ENCODE measurements at regions not wholly inside any gene's neighbourhood (a gene's known extent, or its start where the extent isn't known, plus 50 kb on each side); places are given as distances from the start of the nearest gene placed in this dataset.
A peak's percentile ranks its signal among the peaks of the same experiment; 100 is the strongest.
"Not testable (repeated sequence)": the region's sequence is repeated elsewhere in the genome, so short reads cannot be mapped to it uniquely, and the experiment has no call there.

- H3K4me3 ChIP-seq, result no peak overlapping the region
- DNase-seq, result no peak
- H3K9me3 ChIP-seq, result peaks cover 0 to 3% of the 10 kb centered on the region in 2 donors
- H3K27ac ChIP-seq, result peak overlapping the region; percentile 9 to 55 (median 23)
- no peaks in the 10 kb centered on the region for H3K27me3 ChIP-seq
- H3K36me3 ChIP-seq, result no peaks in the 10 kb centered on the region
- TF ChIP-seq, protein P1, sequence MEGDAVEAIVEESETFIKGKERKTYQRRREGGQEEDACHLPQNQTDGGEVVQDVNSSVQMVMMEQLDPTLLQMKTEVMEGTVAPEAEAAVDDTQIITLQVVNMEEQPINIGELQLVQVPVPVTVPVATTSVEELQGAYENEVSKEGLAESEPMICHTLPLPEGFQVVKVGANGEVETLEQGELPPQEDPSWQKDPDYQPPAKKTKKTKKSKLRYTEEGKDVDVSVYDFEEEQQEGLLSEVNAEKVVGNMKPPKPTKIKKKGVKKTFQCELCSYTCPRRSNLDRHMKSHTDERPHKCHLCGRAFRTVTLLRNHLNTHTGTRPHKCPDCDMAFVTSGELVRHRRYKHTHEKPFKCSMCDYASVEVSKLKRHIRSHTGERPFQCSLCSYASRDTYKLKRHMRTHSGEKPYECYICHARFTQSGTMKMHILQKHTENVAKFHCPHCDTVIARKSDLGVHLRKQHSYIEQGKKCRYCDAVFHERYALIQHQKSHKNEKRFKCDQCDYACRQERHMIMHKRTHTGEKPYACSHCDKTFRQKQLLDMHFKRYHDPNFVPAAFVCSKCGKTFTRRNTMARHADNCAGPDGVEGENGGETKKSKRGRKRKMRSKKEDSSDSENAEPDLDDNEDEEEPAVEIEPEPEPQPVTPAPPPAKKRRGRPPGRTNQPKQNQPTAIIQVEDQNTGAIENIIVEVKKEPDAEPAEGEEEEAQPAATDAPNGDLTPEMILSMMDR (IDR thresholded peaks at IDR 0.05), result no peak
- TF ChIP-seq POLR2AphosphoS5 (IDR thresholded peaks at IDR 0.05) (no peak), POLR2A (IDR thresholded peaks at IDR 0.05) (no peak), EP300 (IDR thresholded peaks at IDR 0.05; ENCODE audit: low read depth) (no peak)
- H3K4me1 ChIP-seq, result no peaks in the 10 kb centered on the region
- in situ Hi-C loops (cut with MboI; ENCODE audit: low pct_ligation_motif_present in 1 of 4, low pct_unique_long_range_greater_than_20kb in 1 of 4, low sequenced_read_pairs in 3 of 4) (no loop called here), intact Hi-C loops (cut with DNase I; ENCODE audit: low total_unique reads) (no loop called here)
- 35 to 47% methylated on average over 5 to 6 of the region's 6 CpGs for WGBS, 2 donors (ENCODE audit: low coverage in 1 of 2)
These were observed 271.5 kb upstream of the MMADHC start for GRCh38 chr2:149858901-149859634.

DNA sequence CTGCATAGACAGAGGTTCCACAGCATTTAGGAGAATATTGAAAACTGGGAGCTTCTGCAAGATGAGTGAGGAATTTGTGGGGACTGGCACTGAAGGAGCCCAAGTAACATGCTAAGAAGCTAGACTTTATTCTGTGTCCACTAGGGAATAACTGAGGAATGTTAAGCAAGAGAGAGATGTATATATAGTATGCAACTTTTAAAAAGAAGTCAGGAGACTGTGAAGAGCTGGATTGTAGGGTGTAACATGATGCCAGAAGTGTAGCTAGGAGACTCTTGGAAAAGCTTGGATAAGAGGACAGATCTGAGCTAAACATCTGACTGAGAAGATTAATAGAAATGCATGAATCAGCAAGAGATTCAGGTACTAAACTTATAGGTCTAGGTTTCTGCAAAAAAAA is 270.6 kb upstream of the MMADHC start:
- in situ Hi-C loops (cut with MboI; ENCODE audit: low pct_ligation_motif_present in 1 of 4, low pct_unique_long_range_greater_than_20kb in 1 of 4, low sequenced_read_pairs in 3 of 4) (no loop called here), intact Hi-C loops (cut with DNase I; ENCODE audit: low total_unique reads) (no loop called here)
- H3K4me3 ChIP-seq, result no peak overlapping the region
- no peaks in the 10 kb centered on the region for H3K4me1 ChIP-seq
- no peak for TF ChIP-seq POLR2A (IDR thresholded peaks at IDR 0.05)
- TF ChIP-seq, protein P1 (IDR thresholded peaks at IDR 0.05), result no peak
- TF ChIP-seq POLR2AphosphoS5 (IDR thresholded peaks at IDR 0.05), result no peak
- no peak for TF ChIP-seq EP300 (IDR thresholded peaks at IDR 0.05; ENCODE audit: low read depth)
- peaks cover 0 to 2% of the 10 kb centered on the region in 2 donors for H3K9me3 ChIP-seq
- peak overlapping the region in 1 of 4 donors; percentile 9 for H3K27ac ChIP-seq
- no peaks in the 10 kb centered on the region for H3K27me3 ChIP-seq
- H3K36me3 ChIP-seq, result no peaks in the 10 kb centered on the region
- DNase-seq, result no peak

GRCh38 chr2:149857344-149857743 is 269.8 kb upstream of the MMADHC start:
- H3K36me3 ChIP-seq, result no peaks in the 10 kb centered on the region
- H3K9me3 ChIP-seq, result no peaks in the 10 kb centered on the region
- DNase-seq, result no peak
- no peaks in the 10 kb centered on the region for H3K27me3 ChIP-seq
- in situ Hi-C loops (cut with MboI; ENCODE audit: low pct_ligation_motif_present in 1 of 4, low pct_unique_long_range_greater_than_20kb in 1 of 4, low sequenced_read_pairs in 3 of 4) (no loop called here), intact Hi-C loops (cut with DNase I; ENCODE audit: low total_unique reads) (no loop called here)
- H3K4me1 ChIP-seq, result no peaks in the 10 kb centered on the region
- TF ChIP-seq POLR2A (IDR thresholded peaks at IDR 0.05) (no peak), EP300 (IDR thresholded peaks at IDR 0.05; ENCODE audit: low read depth) (no peak), POLR2AphosphoS5 (IDR thresholded peaks at IDR 0.05) (no peak)
- TF ChIP-seq, protein P1 (IDR thresholded peaks at IDR 0.05), result no peak
- WGBS, 2 donors (ENCODE audit: low coverage in 1 of 2), result 86 to 90% methylated on average over 1 of the region's 1 CpG
- H3K4me3 ChIP-seq, result no peak overlapping the region
- H3K27ac ChIP-seq, result no peak overlapping the region

GRCh38 chr2:149855859-149856258 is 268.3 kb upstream of the MMADHC start:
- H3K4me3 ChIP-seq; intact Hi-C loops (cut with DNase I; ENCODE audit: low total_unique reads); H3K27ac ChIP-seq; H3K36me3 ChIP-seq; H3K27me3 ChIP-seq; DNase-seq; in situ Hi-C loops (cut with MboI; ENCODE audit: low pct_ligation_motif_present in 1 of 4, low pct_unique_long_range_greater_than_20kb in 1 of 4, low sequenced_read_pairs in 3 of 4); H3K9me3 ChIP-seq; H3K4me1 ChIP-seq: not testable (repeated sequence)
- WGBS, 2 donors (ENCODE audit: low coverage in 1 of 2), result 90 to 91% methylated on average over 2 to 4 of the region's 5 CpGs

DNA sequence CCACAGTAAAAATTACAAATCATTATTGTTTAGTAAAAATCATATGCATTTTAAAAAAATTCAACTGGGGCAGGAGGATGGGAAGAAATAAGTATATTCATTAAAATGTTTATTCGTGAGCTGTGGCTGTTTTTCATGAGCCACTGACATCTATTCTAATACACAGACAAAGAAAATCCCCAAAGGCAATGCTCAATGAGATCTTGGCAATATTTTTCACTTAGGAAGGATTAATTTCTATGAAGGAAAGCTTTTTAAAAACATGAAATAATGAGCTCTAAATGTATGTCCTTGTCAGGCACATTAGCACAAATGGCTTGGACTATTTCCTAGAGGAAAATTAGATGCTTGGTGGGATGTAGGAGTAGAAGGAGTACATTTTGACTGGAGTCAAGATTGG is 262.0 kb upstream of the MMADHC start:
- in situ Hi-C loops (cut with MboI; ENCODE audit: low pct_ligation_motif_present in 1 of 4, low pct_unique_long_range_greater_than_20kb in 1 of 4, low sequenced_read_pairs in 3 of 4) (no loop called here), intact Hi-C loops (cut with DNase I; ENCODE audit: low total_unique reads) (no loop called here)
- Histone ChIP-seq H3K4me1 (no peaks in the 10 kb centered on the region), H3K4me3 (no peak overlapping the region), H3K27me3 (no peaks in the 10 kb centered on the region), H3K36me3 (no peaks in the 10 kb centered on the region), H3K27ac (no peak overlapping the region), H3K9me3 (no peaks in the 10 kb centered on the region)
- TF ChIP-seq, protein P1 (IDR thresholded peaks at IDR 0.05), result no peak
- 63 to 70% methylated on average over 1 of the region's 1 CpG for WGBS, 2 donors (ENCODE audit: low coverage in 1 of 2)
- DNase-seq, result no peak
